HG02938 (cell line): ENCODE measurements at regions not wholly inside any gene's neighbourhood (a gene's known extent, or its start where the extent isn't known, plus 50 kb on each side); places are given as distances from the start of the nearest gene placed in this dataset.

Source experiments
- ATAC-seq: cut with Tn5 transposase; IDR thresholded peaks from one replicate; pipeline ENCODE4 v1.9.1; 2021; ENCODE audit warnings: mild to moderate bottlenecking, moderate library complexity; ENCODE audit not compliant: unreplicated experiment

- no peak for ATAC-seq
These were observed 126.6 kb downstream of the EMX2 start for GRCh38 chr10:117669122-117669521.

- no peak for ATAC-seq
These were observed 127.8 kb downstream of the EMX2 start for GRCh38 chr10:117670116-117670904.

GRCh38 chr10:117673230-117674010 is 130.9 kb downstream of the EMX2 start:
- ATAC-seq, result no peak

- no peak for ATAC-seq
These were observed 131.7 kb downstream of the EMX2 start for GRCh38 chr10:117674201-117674600.

- no peak for ATAC-seq
These were observed 132.1 kb downstream of the EMX2 start for GRCh38 chr10:117674646-117675045.

GRCh38 chr10:117675514-117676055 is 133.0 kb downstream of the EMX2 start:
- ATAC-seq, result no peak

- no peak for ATAC-seq
These were observed 134.7 kb downstream of the EMX2 start for GRCh38 chr10:117677239-117677638.

- ATAC-seq, result no peak
These were observed 135.4 kb downstream of the EMX2 start for GRCh38 chr10:117677890-117678500.

- ATAC-seq, result no peak
These were observed 138.1 kb downstream of the EMX2 start for GRCh38 chr10:117680601-117681000.

- no peak for ATAC-seq
These were observed 138.6 kb downstream of the EMX2 start for GRCh38 chr10:117681104-117681503.

- no peak for ATAC-seq
These were observed 141.6 kb downstream of the EMX2 start for GRCh38 chr10:117684046-117684610.

- no peak for ATAC-seq
These were observed 142.2 kb downstream of the EMX2 start for GRCh38 chr10:117684672-117685211.

GRCh38 chr10:117685431-117685830 is 142.9 kb downstream of the EMX2 start:
- no peak for ATAC-seq

- ATAC-seq, result no peak
These were observed 144.1 kb downstream of the EMX2 start for GRCh38 chr10:117686606-117687005.

- no peak for ATAC-seq
These were observed 145.8 kb downstream of the EMX2 start for GRCh38 chr10:117688358-117688757.

GRCh38 chr10:117689566-117689965 is 147.0 kb downstream of the EMX2 start:
- ATAC-seq, result no peak

GRCh38 chr10:117690359-117690758 is 147.8 kb downstream of the EMX2 start:
- ATAC-seq, result no peak

GRCh38 chr10:117694190-117694589 is 151.6 kb downstream of the EMX2 start:
- no peak for ATAC-seq

- ATAC-seq, result no peak
These were observed 154.9 kb downstream of the EMX2 start for GRCh38 chr10:117697402-117697801.

GRCh38 chr10:117698809-117699208 is 156.3 kb downstream of the EMX2 start:
- ATAC-seq, result no peak
